GM19025 (cell line): ENCODE measurements at regions not wholly inside any gene's neighbourhood (a gene's known extent, or its start where the extent isn't known, plus 50 kb on each side); places are given as distances from the start of the nearest gene placed in this dataset.

Experiments used
- ATAC-seq: cut with Tn5 transposase; IDR thresholded peaks from one replicate; pipeline ENCODE4 v1.9.1; 2021; ENCODE audit warnings: mild to moderate bottlenecking, low read depth, moderate library complexity; ENCODE audit not compliant: unreplicated experiment

GRCh38 chr17:72434581-72434980 is 313.8 kb downstream of the SOX9 start:
- ATAC-seq: no peak

GRCh38 chr17:72434991-72435618 is 314.3 kb downstream of the SOX9 start:
- no peak for ATAC-seq

GRCh38 chr17:72438783-72439182 is 318.0 kb downstream of the SOX9 start:
- no peak for ATAC-seq

- no peak for ATAC-seq
These were observed 319.2 kb downstream of the SOX9 start for GRCh38 chr17:72439893-72440502.

GRCh38 chr17:72440961-72441360 is 320.1 kb downstream of the SOX9 start:
- no peak for ATAC-seq

- ATAC-seq: no peak
These were observed 321.1 kb downstream of the SOX9 start for GRCh38 chr17:72441909-72442308.

GRCh38 chr17:72444517-72445054 is 323.8 kb downstream of the SOX9 start:
- no peak for ATAC-seq

GRCh38 chr17:72445055-72445991 is 324.5 kb downstream of the SOX9 start:
- ATAC-seq: no peak

- ATAC-seq: no peak
These were observed 325.3 kb downstream of the SOX9 start for GRCh38 chr17:72446118-72446517.

GRCh38 chr17:72446525-72447250 is 325.9 kb downstream of the SOX9 start:
- ATAC-seq: no peak

- ATAC-seq: no peak
These were observed 326.4 kb downstream of the SOX9 start for GRCh38 chr17:72447251-72447640.

GRCh38 chr17:72448019-72448418 is 327.2 kb downstream of the SOX9 start:
- no peak for ATAC-seq

GRCh38 chr17:72452286-72453173 is 331.7 kb downstream of the SOX9 start:
- ATAC-seq: no peak

GRCh38 chr17:72454342-72454741 is 333.5 kb downstream of the SOX9 start:
- no peak for ATAC-seq

- no peak for ATAC-seq
These were observed 334.7 kb downstream of the SOX9 start for GRCh38 chr17:72455562-72455961.

GRCh38 chr17:72456075-72456474 is 335.3 kb downstream of the SOX9 start:
- ATAC-seq: no peak

- ATAC-seq: no peak
These were observed 336.9 kb downstream of the SOX9 start for GRCh38 chr17:72457712-72458111.

- no peak for ATAC-seq
These were observed 337.5 kb downstream of the SOX9 start for GRCh38 chr17:72458301-72458700.

- ATAC-seq: no peak
These were observed 339.9 kb downstream of the SOX9 start for GRCh38 chr17:72460711-72461110.

GRCh38 chr17:72461757-72462156 is 340.9 kb downstream of the SOX9 start:
- ATAC-seq: no peak
